Central memory CD8-positive, alpha-beta T cell (primary cell): ENCODE measurements at regions not wholly inside any gene's neighbourhood (a gene's known extent, or its start where the extent isn't known, plus 50 kb on each side); places are given as distances from the start of the nearest gene placed in this dataset.
"Not testable (repeated sequence)": the region's sequence is repeated elsewhere in the genome, so short reads cannot be mapped to it uniquely, and the experiment has no call there.

Source experiments
- ATAC-seq: fragments of 150-1000 bp; cut with Tn5 transposase; replicated peaks from 2 replicates; pipeline ENCODE4 v1.10.0; 2022; ENCODE audit warnings: mild to moderate bottlenecking, moderate FRiP score, moderate number of reproducible peaks; ENCODE audit not compliant: poor library complexity, severe bottlenecking; ENCODE audit errors: extremely low read depth
- DNase-seq, 2 donors: peaks; one replicate each; pipeline ENCODE4 v3.0.0; 2021; ENCODE audit warnings: low spot score in 2 of 2
- H3K27ac Mint-ChIP-seq: one replicate; pipeline ENCODE4 v1.8.0; 2022; ENCODE audit warnings: low read depth, mild to moderate bottlenecking, moderate library complexity, mixed read lengths
- H3K27me3 Mint-ChIP-seq: one replicate; pipeline ENCODE4 v1.8.0; 2022; ENCODE audit warnings: mixed read lengths
- H3K36me3 Mint-ChIP-seq: one replicate; pipeline ENCODE4 v1.8.0; 2022; ENCODE audit warnings: mild to moderate bottlenecking, moderate library complexity, mixed read lengths; ENCODE audit not compliant: insufficient read depth
- H3K4me1 Mint-ChIP-seq: one replicate; pipeline ENCODE4 v1.8.0; 2022; ENCODE audit warnings: mixed read lengths
- H3K4me3 Mint-ChIP-seq: one replicate; pipeline ENCODE4 v1.8.0; 2022; ENCODE audit warnings: mild to moderate bottlenecking, moderate library complexity, mixed read lengths
- H3K9me3 Mint-ChIP-seq: one replicate; pipeline ENCODE4 v1.8.0; 2022; ENCODE audit warnings: mixed read lengths

- H3K27me3 Mint-ChIP-seq = peaks cover 18% of the 10 kb centered on the region
- not testable (repeated sequence) for H3K4me1 Mint-ChIP-seq, H3K27ac Mint-ChIP-seq, H3K36me3 Mint-ChIP-seq, ATAC-seq, DNase-seq, H3K4me3 Mint-ChIP-seq, H3K9me3 Mint-ChIP-seq
Observed at GRCh38 chr2:172315070-172315469, 112.3 kb upstream of the ITGA6 start.

- Mint-ChIP-seq H3K4me3 (no peak overlapping the region), H3K36me3 (peaks cover 3% of the 10 kb centered on the region), H3K27ac (no peak overlapping the region), H3K4me1 (no peaks in the 10 kb centered on the region), H3K9me3 (no peaks in the 10 kb centered on the region), H3K27me3 (peaks cover 16% of the 10 kb centered on the region)
- ATAC-seq = no peak
- DNase-seq = no peak
Observed at GRCh38 chr2:172322049-172322448, 105.3 kb upstream of the ITGA6 start.

- Mint-ChIP-seq H3K27ac (no peak overlapping the region), H3K9me3 (no peaks in the 10 kb centered on the region), H3K4me1 (no peaks in the 10 kb centered on the region), H3K27me3 (peaks cover 16% of the 10 kb centered on the region), H3K4me3 (no peak overlapping the region), H3K36me3 (peaks cover 5% of the 10 kb centered on the region)
- DNase-seq (no peak), ATAC-seq (no peak)
Observed at GRCh38 chr2:172323256-172323655, 104.1 kb upstream of the ITGA6 start.

GRCh38 chr2:172323861-172324597 lies 103.4 kb upstream of the ITGA6 start:
- ATAC-seq = no peak
- H3K9me3 Mint-ChIP-seq = no peaks in the 10 kb centered on the region
- no peak overlapping the region for H3K27ac Mint-ChIP-seq
- DNase-seq = no peak
- peaks cover 16% of the 10 kb centered on the region for H3K27me3 Mint-ChIP-seq
- H3K4me3 Mint-ChIP-seq = no peak overlapping the region
- H3K36me3 Mint-ChIP-seq = peaks cover 5% of the 10 kb centered on the region
- no peaks in the 10 kb centered on the region for H3K4me1 Mint-ChIP-seq

- H3K27me3 Mint-ChIP-seq = peaks cover 16% of the 10 kb centered on the region
- ATAC-seq = no peak
- H3K27ac Mint-ChIP-seq = no peak overlapping the region
- no peaks in the 10 kb centered on the region for H3K9me3 Mint-ChIP-seq
- H3K36me3 Mint-ChIP-seq = peaks cover 5% of the 10 kb centered on the region
- no peak for DNase-seq
- no peak overlapping the region for H3K4me3 Mint-ChIP-seq
- H3K4me1 Mint-ChIP-seq = no peaks in the 10 kb centered on the region
Observed at GRCh38 chr2:172326211-172326509, 101.2 kb upstream of the ITGA6 start.

GRCh38 chr2:172328103-172328841 lies 99.1 kb upstream of the ITGA6 start:
- ATAC-seq (no peak), DNase-seq (no peak)
- Mint-ChIP-seq H3K9me3 (no peaks in the 10 kb centered on the region), H3K4me3 (no peak overlapping the region), H3K36me3 (peaks cover 1% of the 10 kb centered on the region), H3K27me3 (peaks cover 15% of the 10 kb centered on the region), H3K27ac (no peak overlapping the region), H3K4me1 (no peaks in the 10 kb centered on the region)

GRCh38 chr2:172329416-172329773 lies 98.0 kb upstream of the ITGA6 start:
- H3K4me3 Mint-ChIP-seq = no peak overlapping the region

GRCh38 chr2:172329774-172330671 lies 97.4 kb upstream of the ITGA6 start:
- H3K27me3 Mint-ChIP-seq = no peaks in the 10 kb centered on the region
- no peaks in the 10 kb centered on the region for H3K9me3 Mint-ChIP-seq
- DNase-seq (no peak), ATAC-seq (no peak)
- no peaks in the 10 kb centered on the region for H3K4me1 Mint-ChIP-seq
- no peak overlapping the region for H3K27ac Mint-ChIP-seq
- H3K4me3 Mint-ChIP-seq = no peak overlapping the region
- H3K36me3 Mint-ChIP-seq = peaks cover 1% of the 10 kb centered on the region

More at GRCh38 chr2:172329416-172329773, 98.0 kb upstream of the ITGA6 start:
- Mint-ChIP-seq H3K9me3 (no peaks in the 10 kb centered on the region), H3K27ac (no peak overlapping the region), H3K27me3 (peaks cover 3% of the 10 kb centered on the region), H3K36me3 (peaks cover 1% of the 10 kb centered on the region), H3K4me1 (no peaks in the 10 kb centered on the region)
- DNase-seq = no peak
- ATAC-seq = no peak

GRCh38 chr2:172332507-172332906 lies 94.9 kb upstream of the ITGA6 start:
- DNase-seq (no peak), ATAC-seq (no peak)
- Mint-ChIP-seq H3K4me1 (no peaks in the 10 kb centered on the region), H3K27me3 (no peaks in the 10 kb centered on the region), H3K4me3 (no peak overlapping the region), H3K9me3 (no peaks in the 10 kb centered on the region), H3K27ac (no peak overlapping the region), H3K36me3 (peaks cover 5% of the 10 kb centered on the region)

GRCh38 chr2:172333235-172333977 lies 94.0 kb upstream of the ITGA6 start:
- Mint-ChIP-seq H3K4me1 (no peaks in the 10 kb centered on the region), H3K27ac (no peak overlapping the region)

GRCh38 chr2:172333978-172334330 lies 93.4 kb upstream of the ITGA6 start:
- H3K4me3 Mint-ChIP-seq = no peak overlapping the region
- H3K27ac Mint-ChIP-seq = no peak overlapping the region
- ATAC-seq = no peak

More at GRCh38 chr2:172333235-172333977, 94.0 kb upstream of the ITGA6 start:
- ATAC-seq (no peak), DNase-seq (no peak)
- no peak overlapping the region for H3K4me3 Mint-ChIP-seq
- H3K9me3 Mint-ChIP-seq = no peaks in the 10 kb centered on the region
- no peaks in the 10 kb centered on the region for H3K27me3 Mint-ChIP-seq
- H3K36me3 Mint-ChIP-seq = peaks cover 4% of the 10 kb centered on the region

GRCh38 chr2:172334988-172335387 lies 92.4 kb upstream of the ITGA6 start:
- H3K9me3 Mint-ChIP-seq = no peaks in the 10 kb centered on the region
- no peak for ATAC-seq
- no peak overlapping the region for H3K4me3 Mint-ChIP-seq
- H3K4me1 Mint-ChIP-seq = peaks cover 8% of the 10 kb centered on the region
- peaks cover 4% of the 10 kb centered on the region for H3K36me3 Mint-ChIP-seq
- no peak overlapping the region for H3K27ac Mint-ChIP-seq
- H3K27me3 Mint-ChIP-seq = no peaks in the 10 kb centered on the region
- DNase-seq = no peak

More at GRCh38 chr2:172333978-172334330, 93.4 kb upstream of the ITGA6 start:
- no peaks in the 10 kb centered on the region for H3K27me3 Mint-ChIP-seq
- H3K4me1 Mint-ChIP-seq = no peaks in the 10 kb centered on the region
- no peak for DNase-seq
- peaks cover 4% of the 10 kb centered on the region for H3K36me3 Mint-ChIP-seq
- H3K9me3 Mint-ChIP-seq = no peaks in the 10 kb centered on the region
